Stomach smooth muscle (tissue), 2 donors: ENCODE measurements at regions not wholly inside any gene's neighbourhood (a gene's known extent, or its start where the extent isn't known, plus 50 kb on each side); places are given as distances from the start of the nearest gene placed in this dataset.

Experiments
- H3K27ac ChIP-seq: one replicate; pipeline ENCODE4 v1.7.0; 2013; ENCODE audit warnings: mild to moderate bottlenecking, low read length, inconsistent platforms
- H3K27me3 ChIP-seq, 2 donors: one replicate each; pipeline ENCODE4 v1.7.0; 2013; ENCODE audit warnings: low read length in 2 of 2; ENCODE audit not compliant: insufficient read depth in 2 of 2, control insufficient read depth in 1 of 2
- H3K36me3 ChIP-seq, 2 donors: one replicate each; pipeline ENCODE4 v1.7.0; 2013; ENCODE audit warnings: low read length in 2 of 2; ENCODE audit not compliant: control insufficient read depth in 2 of 2, insufficient read depth in 2 of 2
- H3K4me1 ChIP-seq: one replicate; pipeline ENCODE4 v1.7.0; 2013; ENCODE audit warnings: low read length; ENCODE audit not compliant: control insufficient read depth, insufficient read depth
- H3K4me3 ChIP-seq, 2 donors: one replicate each; pipeline ENCODE4 v1.7.0; 2013; ENCODE audit warnings: low read length in 2 of 2
- H3K9ac ChIP-seq, 2 donors: one replicate each; pipeline ENCODE4 v1.7.0; 2013; ENCODE audit warnings: low read length in 2 of 2, mild to moderate bottlenecking in 1 of 2
- H3K9me3 ChIP-seq, 2 donors: one replicate each; pipeline ENCODE4 v1.7.0; 2013; ENCODE audit warnings: low read length in 2 of 2; ENCODE audit not compliant: control insufficient read depth in 2 of 2
- donor health status: healthy.
- donor health status: Pancreatic carcinoma.

DNA sequence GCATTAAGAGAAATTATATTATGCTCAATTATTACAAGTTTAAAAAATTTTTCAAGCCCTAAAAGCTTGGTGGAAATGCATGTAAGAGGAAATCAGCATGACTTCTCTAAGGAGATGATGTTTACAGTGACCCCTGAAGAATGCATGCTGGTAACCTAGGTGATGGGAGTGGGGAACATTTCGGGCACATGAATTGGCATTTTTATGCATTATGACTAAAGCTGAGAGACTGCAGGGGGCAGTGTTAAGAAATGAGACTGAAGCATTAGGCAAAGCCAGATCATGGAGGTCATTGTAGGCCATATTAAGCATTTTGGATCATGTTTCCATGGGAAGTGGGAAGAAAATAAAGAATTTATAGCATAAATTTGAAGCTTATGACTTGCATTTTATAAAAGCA, 421.3 kb downstream of the FAT4 start:
- Histone ChIP-seq H3K27ac (no peak overlapping the region), H3K9ac (no peak overlapping the region), H3K36me3 (no peaks in the 10 kb centered on the region), H3K27me3 (no peaks in the 10 kb centered on the region), H3K4me1 (no peaks in the 10 kb centered on the region), H3K4me3 (no peak overlapping the region), H3K9me3 (no peaks in the 10 kb centered on the region)

DNA sequence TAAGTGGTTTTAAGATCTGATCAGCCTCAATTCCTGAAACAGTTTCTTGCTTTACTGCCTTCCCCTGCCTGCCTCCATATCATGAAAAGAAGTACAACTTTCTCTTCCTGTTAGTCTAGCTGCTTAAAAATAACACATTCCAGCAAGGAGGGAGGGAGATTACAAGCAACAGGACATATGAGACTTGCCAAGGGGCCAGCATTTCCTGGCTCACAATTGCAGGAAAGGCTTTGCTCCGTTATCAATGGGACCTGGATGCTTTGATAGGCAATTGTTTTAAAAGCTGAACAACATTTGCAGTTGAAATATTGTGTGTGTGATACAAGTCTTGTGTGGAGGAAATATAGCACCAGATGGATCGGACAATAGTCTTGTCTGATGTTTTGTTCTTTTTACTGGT, 425.0 kb downstream of the FAT4 start:
- H3K9ac ChIP-seq = no peak overlapping the region
- no peaks in the 10 kb centered on the region for H3K4me1 ChIP-seq
- H3K27me3 ChIP-seq = no peaks in the 10 kb centered on the region
- H3K27ac ChIP-seq = no peak overlapping the region
- no peak overlapping the region for H3K4me3 ChIP-seq
- H3K36me3 ChIP-seq = no peaks in the 10 kb centered on the region
- H3K9me3 ChIP-seq = no peaks in the 10 kb centered on the region

DNA sequence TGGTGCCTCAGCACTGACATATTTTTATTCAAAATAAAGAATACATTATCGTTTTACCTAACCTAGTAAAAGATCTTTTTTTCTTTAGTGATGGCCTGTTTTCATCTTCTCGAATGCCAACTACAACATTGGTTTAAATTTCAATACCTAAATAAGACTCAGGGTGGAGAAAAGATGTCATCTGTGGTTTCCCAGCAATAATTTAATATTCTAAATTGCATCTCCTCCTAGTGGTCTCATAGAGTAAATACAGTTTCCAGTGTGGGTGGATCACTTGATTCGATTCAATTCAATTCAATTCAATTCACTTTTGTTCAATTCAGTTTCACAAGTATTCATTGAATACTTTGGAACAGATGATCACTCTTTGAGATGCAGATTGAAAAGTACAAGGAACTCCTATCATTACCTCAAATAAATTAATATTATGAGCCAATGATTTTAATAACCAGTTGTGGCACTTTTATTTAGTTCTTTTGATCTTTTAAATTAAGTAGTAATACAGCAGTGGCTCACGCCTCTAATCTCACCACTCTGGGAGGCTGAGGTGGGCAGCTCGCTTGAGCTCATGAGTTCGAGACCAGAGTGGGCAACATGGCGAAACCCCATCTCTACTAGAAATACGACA, 427.2 kb downstream of the FAT4 start:
- H3K36me3 ChIP-seq = no peaks in the 10 kb centered on the region
- no peaks in the 10 kb centered on the region for H3K9me3 ChIP-seq
- H3K4me1 ChIP-seq = no peaks in the 10 kb centered on the region
- H3K27ac ChIP-seq = no peak overlapping the region
- H3K4me3 ChIP-seq = no peak overlapping the region
- H3K9ac ChIP-seq = no peak overlapping the region
- no peaks in the 10 kb centered on the region for H3K27me3 ChIP-seq

DNA sequence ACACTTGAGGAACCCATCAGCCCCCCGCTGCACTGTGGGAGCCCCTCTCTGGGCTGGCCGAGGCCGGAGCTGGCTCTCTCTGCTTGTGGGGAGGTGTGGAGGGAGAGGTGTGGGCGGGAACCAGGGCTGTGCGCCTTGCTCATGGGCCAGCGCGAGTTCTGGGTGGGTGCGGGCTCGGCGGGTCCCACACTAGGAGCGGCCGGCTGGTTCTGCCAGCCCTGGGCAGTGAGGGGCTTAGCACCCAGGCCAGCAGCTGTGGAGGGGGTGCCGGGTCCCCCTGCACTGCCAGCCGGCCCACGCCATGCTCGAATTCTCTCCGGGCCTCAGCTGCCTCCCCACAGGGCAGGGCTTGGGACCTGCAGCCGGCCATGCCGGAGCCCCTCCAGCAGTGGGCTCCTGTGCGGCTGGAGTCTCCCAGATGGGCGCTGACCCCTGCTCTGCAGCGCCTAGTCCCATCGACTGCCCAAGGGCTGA, 430.2 kb downstream of the FAT4 start:
- no peak overlapping the region for H3K4me3 ChIP-seq
- H3K9ac ChIP-seq = no peak overlapping the region
- no peak overlapping the region for H3K27ac ChIP-seq
- no peaks in the 10 kb centered on the region for H3K4me1 ChIP-seq
- H3K36me3 ChIP-seq = no peaks in the 10 kb centered on the region
- no peaks in the 10 kb centered on the region for H3K9me3 ChIP-seq
- no peaks in the 10 kb centered on the region for H3K27me3 ChIP-seq

DNA sequence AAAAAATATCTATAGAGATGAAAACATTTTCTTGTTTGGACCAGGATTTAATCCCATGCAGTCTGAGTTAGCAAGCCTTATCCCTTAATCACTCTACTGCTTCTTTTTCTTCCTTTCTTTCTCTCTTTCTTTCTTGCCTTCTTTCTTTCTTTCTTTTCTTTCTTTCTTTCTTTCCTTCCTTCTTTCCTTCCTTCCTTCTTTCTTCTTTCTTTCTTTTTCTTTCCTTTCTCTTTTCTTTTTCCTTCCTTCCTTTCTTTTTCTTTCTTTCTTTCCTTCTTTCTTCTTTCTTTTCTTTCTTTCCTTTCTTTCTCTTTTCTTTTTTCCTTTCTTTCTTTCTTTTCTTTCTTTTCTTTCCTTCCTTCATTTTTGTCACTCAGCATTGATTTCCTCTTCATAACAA, 434.6 kb downstream of the FAT4 start:
- no peaks in the 10 kb centered on the region for H3K27me3 ChIP-seq
- no peak overlapping the region for H3K4me3 ChIP-seq
- no peaks in the 10 kb centered on the region for H3K9me3 ChIP-seq
- H3K4me1 ChIP-seq = no peaks in the 10 kb centered on the region
- no peaks in the 10 kb centered on the region for H3K36me3 ChIP-seq
- no peak overlapping the region for H3K27ac ChIP-seq
- no peak overlapping the region for H3K9ac ChIP-seq

DNA sequence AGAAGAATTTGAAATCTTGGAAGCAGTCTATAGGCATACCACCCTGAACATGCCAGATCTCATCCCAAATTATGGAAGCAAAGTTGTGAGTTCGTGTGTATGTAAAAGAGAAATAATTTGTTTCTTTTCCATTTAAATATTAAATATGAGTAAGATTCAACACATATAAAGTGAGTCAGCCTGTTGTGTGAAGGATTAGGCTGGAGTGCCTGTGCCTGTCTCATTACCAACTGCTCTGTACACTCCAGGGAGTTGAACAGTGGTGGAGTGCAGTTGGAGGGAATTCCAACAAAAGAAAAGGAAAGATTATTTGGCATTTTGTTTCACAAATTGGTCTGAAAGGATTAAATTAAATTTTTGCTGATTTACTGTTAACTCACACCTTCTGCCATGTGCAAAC, 435.6 kb downstream of the FAT4 start:
- Histone ChIP-seq H3K27ac (no peak overlapping the region), H3K9ac (no peak overlapping the region), H3K4me3 (no peak overlapping the region), H3K27me3 (no peaks in the 10 kb centered on the region), H3K4me1 (no peaks in the 10 kb centered on the region), H3K9me3 (no peaks in the 10 kb centered on the region), H3K36me3 (no peaks in the 10 kb centered on the region)

DNA sequence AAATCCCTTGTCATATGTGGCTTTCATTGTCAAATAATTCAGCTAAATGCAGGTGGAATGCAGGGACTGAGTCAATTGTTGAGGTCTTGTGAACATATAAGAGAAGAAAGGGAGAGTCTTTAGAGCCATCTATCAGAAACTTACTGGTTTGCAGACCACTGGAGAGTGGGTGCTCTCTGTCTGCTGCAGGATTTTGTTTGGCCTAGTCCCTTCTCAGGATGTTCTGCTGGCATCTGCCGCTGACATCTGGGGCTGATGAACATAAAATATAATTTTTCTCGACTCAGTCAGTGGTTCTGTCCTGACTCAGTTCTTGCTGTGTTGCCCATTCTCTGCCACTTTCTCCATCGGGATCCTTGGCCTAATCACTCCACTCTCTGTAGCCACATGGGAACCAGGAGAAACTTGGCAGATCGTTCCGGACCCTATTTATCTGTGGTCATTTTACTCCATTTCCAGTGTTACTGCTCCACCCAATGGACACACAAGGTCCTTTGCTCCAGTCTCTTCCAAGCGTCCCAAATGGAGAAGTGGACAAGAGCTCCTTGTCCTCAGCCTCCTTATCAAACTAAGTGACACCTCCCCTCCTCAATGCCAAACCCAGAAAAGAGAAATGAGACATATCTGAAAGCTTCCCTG, 436.2 kb downstream of the FAT4 start:
- Histone ChIP-seq H3K36me3 (no peaks in the 10 kb centered on the region), H3K9ac (no peak overlapping the region)

DNA sequence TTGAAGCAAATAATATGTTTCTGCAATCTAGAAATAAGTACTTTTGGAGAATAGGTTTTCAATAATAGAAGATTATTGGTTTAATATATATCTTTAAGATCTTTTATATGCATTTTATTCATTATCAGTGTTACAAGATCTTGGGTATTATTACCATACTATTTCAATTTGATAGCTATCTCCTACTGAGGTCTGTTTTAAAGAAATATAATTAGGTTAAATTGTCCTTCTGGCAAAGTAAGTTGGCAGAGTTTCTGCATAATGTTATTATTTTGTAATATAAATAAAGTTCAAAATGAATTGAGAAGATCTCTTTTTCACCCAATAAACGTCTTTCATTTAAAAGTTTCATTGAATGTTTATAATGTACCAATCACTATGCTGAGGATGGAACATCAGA, 443.7 kb downstream of the FAT4 start:
- H3K36me3 ChIP-seq = no peaks in the 10 kb centered on the region

More for the DNA sequence above, 436.2 kb downstream of the FAT4 start:
- H3K27me3 ChIP-seq = no peaks in the 10 kb centered on the region
- H3K4me1 ChIP-seq = no peaks in the 10 kb centered on the region
- no peak overlapping the region for H3K27ac ChIP-seq
- H3K4me3 ChIP-seq = no peak overlapping the region
- no peaks in the 10 kb centered on the region for H3K9me3 ChIP-seq

DNA sequence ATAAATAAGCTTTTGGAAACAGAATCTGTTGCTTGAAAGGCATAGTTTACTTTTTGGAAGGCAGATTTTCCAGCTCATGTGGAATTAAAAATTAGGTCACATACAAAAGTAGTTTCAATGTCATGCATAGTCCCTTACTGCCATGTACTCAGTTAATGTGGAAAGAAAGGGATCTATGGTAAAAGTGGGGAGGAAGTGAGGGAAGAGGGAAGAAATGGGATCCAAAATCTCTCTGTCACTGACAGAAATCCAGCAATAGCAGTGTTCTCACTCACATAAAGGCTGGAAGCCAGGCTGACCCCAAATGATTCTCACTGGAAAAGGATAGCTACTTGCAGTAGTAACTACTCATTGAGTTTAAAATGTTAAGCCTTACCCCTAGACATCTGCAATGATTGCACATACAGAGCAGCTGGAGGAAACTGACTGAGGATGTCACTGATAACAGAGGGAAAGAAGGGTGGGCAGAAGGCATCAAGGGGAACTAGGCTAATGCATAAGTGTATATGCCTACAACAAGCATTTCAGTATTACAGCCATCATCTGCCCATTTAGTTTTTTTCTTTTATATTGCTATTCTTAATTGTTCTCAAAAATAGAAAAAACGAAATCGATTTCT, 445.6 kb downstream of the FAT4 start:
- H3K4me1 ChIP-seq = no peaks in the 10 kb centered on the region
- H3K9me3 ChIP-seq = no peaks in the 10 kb centered on the region
- H3K27me3 ChIP-seq = no peaks in the 10 kb centered on the region
- no peak overlapping the region for H3K4me3 ChIP-seq
- no peak overlapping the region for H3K9ac ChIP-seq
- H3K36me3 ChIP-seq = no peaks in the 10 kb centered on the region
- no peak overlapping the region for H3K27ac ChIP-seq

More for the DNA sequence above, 443.7 kb downstream of the FAT4 start:
- Histone ChIP-seq H3K4me3 (no peak overlapping the region), H3K9ac (no peak overlapping the region), H3K9me3 (no peaks in the 10 kb centered on the region), H3K27ac (no peak overlapping the region), H3K27me3 (no peaks in the 10 kb centered on the region), H3K4me1 (no peaks in the 10 kb centered on the region)

DNA sequence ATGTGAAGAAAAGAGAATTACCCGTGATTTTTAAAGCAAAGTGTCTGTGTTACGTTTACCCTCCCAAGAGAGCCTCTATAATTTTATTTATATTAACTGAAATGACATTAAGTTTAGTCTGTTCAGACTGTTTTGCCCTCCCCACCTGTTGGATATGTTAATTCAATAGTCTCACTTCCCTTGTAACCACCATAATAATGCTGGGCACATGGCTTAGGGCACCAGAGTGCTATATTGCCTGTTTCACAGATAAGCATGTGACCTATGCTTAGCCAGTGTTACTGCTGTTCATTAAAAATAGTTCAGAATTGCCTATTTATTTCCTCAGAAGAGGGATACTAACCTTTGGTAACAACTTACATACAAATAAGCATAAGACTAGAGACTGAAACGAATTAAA, 446.2 kb downstream of the FAT4 start:
- Histone ChIP-seq H3K4me1 (no peaks in the 10 kb centered on the region), H3K27me3 (no peaks in the 10 kb centered on the region), H3K9ac (no peak overlapping the region), H3K36me3 (no peaks in the 10 kb centered on the region), H3K4me3 (no peak overlapping the region), H3K27ac (no peak overlapping the region), H3K9me3 (no peaks in the 10 kb centered on the region)

DNA sequence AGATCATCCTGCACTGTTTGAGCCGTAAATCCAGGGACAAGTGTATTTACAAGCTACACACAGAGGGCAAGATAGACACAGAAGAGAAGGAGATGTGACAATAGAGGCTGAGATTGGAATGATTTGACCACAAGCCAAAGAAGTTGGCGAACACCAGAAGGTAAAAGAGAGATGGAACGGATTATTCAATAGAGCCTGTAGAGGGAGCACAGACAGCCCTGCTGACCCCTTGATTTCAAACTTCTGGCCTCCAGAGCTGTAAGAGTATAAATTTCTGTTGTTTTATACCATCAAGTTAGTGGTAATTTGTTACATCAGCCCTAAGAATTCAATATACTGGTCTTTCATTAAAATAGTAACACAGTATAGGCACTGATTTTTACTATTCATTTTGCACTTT, 447.8 kb downstream of the FAT4 start:
- no peaks in the 10 kb centered on the region for H3K9me3 ChIP-seq
- no peak overlapping the region for H3K27ac ChIP-seq

More for the DNA sequence above, 447.8 kb downstream of the FAT4 start:
- Histone ChIP-seq H3K9ac (no peak overlapping the region), H3K4me3 (no peak overlapping the region), H3K36me3 (no peaks in the 10 kb centered on the region), H3K4me1 (no peaks in the 10 kb centered on the region), H3K27me3 (no peaks in the 10 kb centered on the region)
